Brain microvascular endothelial cell (primary cell): ENCODE measurements at regions not wholly inside any gene's neighbourhood (a gene's known extent, or its start where the extent isn't known, plus 50 kb on each side); places are given as distances from the start of the nearest gene placed in this dataset.

Experiments
- DNase-seq: peaks from one replicate; pipeline ENCODE4 v3.0.0-alpha.2; 2020
- H3K27ac ChIP-seq: fragments of 250-450 bp; sonication (Bioruptor Pico); 2 replicates; pipeline ENCODE4 v1.5.1; 2020; ENCODE audit warnings: mild to moderate bottlenecking, moderate library complexity
- H3K27me3 ChIP-seq: fragments of 250-450 bp; sonication (Bioruptor Pico); replicated peaks from 2 replicates; pipeline ENCODE4 v1.5.1; 2020; ENCODE audit warnings: mild to moderate bottlenecking
- H3K36me3 ChIP-seq: fragments of 250-450 bp; sonication (Bioruptor Pico); replicated peaks from 2 replicates; pipeline ENCODE4 v1.5.1; 2020; ENCODE audit warnings: mild to moderate bottlenecking
- H3K4me3 ChIP-seq: 2 replicates; pipeline ENCODE4 v1.5.1; 2011; ENCODE audit warnings: low read depth, mild to moderate bottlenecking, control low read depth, low read length, moderate library complexity
- CTCF ChIP-seq: IDR thresholded peaks from 2 replicates; pipeline ENCODE4 v1.5.1; 2011; ENCODE audit warnings: low read depth, mild to moderate bottlenecking, moderate library complexity, low read length, control low read depth, inconsistent platforms; ENCODE audit errors: missing control alignments
- in situ Hi-C: cut with HindIII; loops from 2 replicates; pipeline ENCODE4 v1.10.0; 2017; ENCODE audit warnings: low sequenced_read_pairs, low pct_ligation_motif_present

GRCh38 chr10:10499839-10500238 is 517.8 kb upstream of the CELF2 start:
- no peaks in the 10 kb centered on the region for H3K27me3 ChIP-seq
- no peak overlapping the region for H3K4me3 ChIP-seq
- peak overlapping the region; percentile 84 for H3K27ac ChIP-seq
- no peak for TF ChIP-seq CTCF
- no peaks in the 10 kb centered on the region for H3K36me3 ChIP-seq
- peak; percentile 51 for DNase-seq
- in situ Hi-C loops, result no loop called here

GRCh38 chr10:10500937-10501336 is 516.7 kb upstream of the CELF2 start:
- H3K27ac ChIP-seq, result peak overlapping the region; percentile 84
- no peaks in the 10 kb centered on the region for H3K36me3 ChIP-seq
- no peaks in the 10 kb centered on the region for H3K27me3 ChIP-seq
- DNase-seq, result peak; percentile 88
- in situ Hi-C loops, result no loop called here
- no peak for TF ChIP-seq CTCF
- H3K4me3 ChIP-seq, result no peak overlapping the region

GRCh38 chr10:10503772-10504171 is 513.9 kb upstream of the CELF2 start:
- Histone ChIP-seq H3K36me3 (no peaks in the 10 kb centered on the region), H3K27me3 (no peaks in the 10 kb centered on the region), H3K27ac (no peak overlapping the region), H3K4me3 (no peak overlapping the region)
- in situ Hi-C loops, result no loop called here
- no peak for DNase-seq
- TF ChIP-seq CTCF, result no peak

GRCh38 chr10:10508211-10508610 is 509.5 kb upstream of the CELF2 start:
- H3K27me3 ChIP-seq, result no peaks in the 10 kb centered on the region
- DNase-seq, result no peak
- H3K4me3 ChIP-seq, result no peak overlapping the region
- no peaks in the 10 kb centered on the region for H3K36me3 ChIP-seq
- in situ Hi-C loops, result no loop called here
- no peak overlapping the region for H3K27ac ChIP-seq
- TF ChIP-seq CTCF, result no peak

- H3K27ac ChIP-seq, result no peak overlapping the region
- in situ Hi-C loops, result no loop called here
- no peaks in the 10 kb centered on the region for H3K27me3 ChIP-seq
Observed at GRCh38 chr10:10510179-10510578, 507.5 kb upstream of the CELF2 start.

More at GRCh38 chr10:10510179-10510578, 507.5 kb upstream of the CELF2 start:
- no peak overlapping the region for H3K4me3 ChIP-seq
- no peak for TF ChIP-seq CTCF
- H3K36me3 ChIP-seq, result no peaks in the 10 kb centered on the region
- no peak for DNase-seq
